ENCODE measurements at regions not wholly inside any gene's neighbourhood (a gene's known extent, or its start where the extent isn't known, plus 50 kb on each side); places are given as distances from the start of the nearest gene placed in this dataset.

- Mint-ChIP-seq H3K9me3 (peaks cover 5% of the 10 kb centered on the region), H3K36me3 (ENCODE audit: low read depth) (no peaks in the 10 kb centered on the region), H3K4me1 (no peaks in the 10 kb centered on the region), H3K27ac (no peak overlapping the region), H3K4me3 (no peak overlapping the region), H3K27me3 (peaks cover 31% of the 10 kb centered on the region)
- ChIA-PET POLR2A (no interaction called here), CTCF (no interaction called here)
- DNase-seq = no peak
These were observed 71.5 kb upstream of the ARID2 start for GRCh38 chr12:45658020-45658419.

DNA sequence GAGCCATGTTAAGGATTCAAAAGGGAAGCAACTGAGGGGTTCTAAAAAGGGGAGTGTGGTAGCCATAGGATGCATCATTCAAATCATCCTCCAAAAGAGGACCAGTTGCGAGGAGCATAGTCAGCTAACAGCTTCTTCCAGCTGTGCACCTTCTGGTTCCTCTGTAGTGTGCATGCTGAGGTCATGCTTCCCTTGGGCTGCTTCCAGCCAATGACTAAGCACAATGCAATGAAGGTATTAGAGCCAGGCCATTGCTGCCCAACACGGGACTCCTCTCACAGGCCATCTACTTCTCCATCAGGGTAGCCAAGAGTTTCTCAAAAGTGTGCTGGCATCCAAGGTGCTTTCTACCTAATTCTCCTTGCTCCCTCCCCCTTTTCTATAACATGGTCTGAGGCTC lies 69.2 kb upstream of the ARID2 start:
- peaks cover 39% of the 10 kb centered on the region for H3K27me3 Mint-ChIP-seq
- H3K4me3 Mint-ChIP-seq = no peak overlapping the region
- POLR2A ChIA-PET = interaction anchor here (0.6 kb wide), 1 partner anchor 75 kb away, joined by 4 read pairs; no protein-coding TSS in a partner anchor
- CTCF ChIA-PET = interaction anchor here (0.8 kb wide), 1 partner anchor 46 kb away, joined by 4 read pairs; no protein-coding TSS in a partner anchor
- H3K27ac Mint-ChIP-seq = no peak overlapping the region
- no peak for DNase-seq
- peaks cover 5% of the 10 kb centered on the region for H3K9me3 Mint-ChIP-seq
- H3K36me3 Mint-ChIP-seq (ENCODE audit: low read depth) = peaks cover 4% of the 10 kb centered on the region
- H3K4me1 Mint-ChIP-seq = peaks cover 3% of the 10 kb centered on the region

DNA sequence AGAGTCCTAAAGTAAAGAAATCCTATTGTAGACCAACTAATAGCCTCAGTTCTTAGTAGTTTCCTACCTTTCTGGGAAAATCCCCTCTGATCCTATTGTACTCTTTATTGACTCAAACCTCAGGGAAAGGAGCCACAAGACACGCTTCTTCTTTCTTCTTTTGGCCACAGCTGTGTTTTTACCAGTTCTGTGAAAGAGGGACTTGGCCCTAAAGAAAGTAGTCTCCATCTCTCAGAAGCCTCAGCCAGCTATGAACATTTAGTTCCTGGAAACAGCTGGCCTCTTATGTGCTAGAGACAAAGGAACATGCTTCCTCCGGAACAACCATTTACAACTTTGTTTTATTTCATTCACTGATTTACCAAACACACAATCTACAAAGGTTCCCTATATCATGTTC lies 66.1 kb upstream of the ARID2 start:
- peaks cover 16% of the 10 kb centered on the region for H3K36me3 Mint-ChIP-seq (ENCODE audit: low read depth)
- H3K4me3 Mint-ChIP-seq = no peak overlapping the region

DNA sequence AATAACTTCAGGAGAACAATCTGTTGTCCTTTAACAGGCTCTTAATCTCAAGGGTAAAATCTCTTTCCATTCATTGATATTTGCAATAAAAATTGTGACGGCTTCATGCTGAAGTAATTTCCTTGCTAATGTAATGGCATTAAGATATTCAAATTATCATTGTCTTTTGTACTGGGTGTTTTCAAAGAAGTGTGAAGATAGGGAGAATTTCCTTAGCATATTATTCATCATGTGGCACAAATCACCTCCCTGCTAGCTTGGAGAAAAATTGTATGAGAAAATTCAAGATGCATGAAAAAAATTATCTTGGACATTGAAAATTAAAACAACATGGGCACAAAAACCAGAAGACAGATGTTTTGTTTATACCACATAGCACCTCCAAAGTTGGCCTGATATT lies 63.6 kb upstream of the ARID2 start:
- Mint-ChIP-seq H3K27me3 (peaks cover 32% of the 10 kb centered on the region), H3K4me3 (no peak overlapping the region), H3K9me3 (no peaks in the 10 kb centered on the region), H3K36me3 (ENCODE audit: low read depth) (peaks cover 16% of the 10 kb centered on the region), H3K4me1 (peaks cover 39% of the 10 kb centered on the region), H3K27ac (no peak overlapping the region)
- ChIA-PET POLR2A (no interaction called here), CTCF (no interaction called here)
- DNase-seq = no peak

More for the DNA sequence above, 66.1 kb upstream of the ARID2 start:
- H3K9me3 Mint-ChIP-seq = peaks cover 5% of the 10 kb centered on the region
- no peak overlapping the region for H3K27ac Mint-ChIP-seq
- DNase-seq = no peak
- ChIA-PET POLR2A (no interaction called here), CTCF (interaction anchor here (0.8 kb wide), 1 partner anchor 120 kb away, joined by 3 read pairs; no protein-coding TSS in a partner anchor)
- H3K4me1 Mint-ChIP-seq = peaks cover 18% of the 10 kb centered on the region
- peaks cover 39% of the 10 kb centered on the region for H3K27me3 Mint-ChIP-seq

DNA sequence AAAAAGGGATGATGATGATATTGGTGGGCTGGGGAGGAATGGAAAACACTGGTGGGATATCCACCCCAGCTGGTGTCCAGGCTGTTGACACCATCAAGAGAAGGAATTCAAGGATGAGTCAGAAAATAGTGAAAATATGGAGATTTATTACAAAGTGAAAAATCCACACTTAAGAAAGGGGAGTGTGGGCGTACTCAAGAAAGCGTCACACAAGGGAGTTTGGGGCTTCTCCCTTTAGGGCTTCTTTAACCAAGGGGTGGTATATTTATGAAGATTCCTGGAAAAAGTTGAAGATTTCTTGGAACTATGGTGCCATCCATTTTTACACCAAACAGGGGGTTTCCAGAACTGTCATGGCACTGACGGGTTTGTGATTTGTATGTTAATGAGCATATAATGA lies 63.1 kb upstream of the ARID2 start:
- POLR2A ChIA-PET = no interaction called here
- CTCF ChIA-PET = no interaction called here
- Mint-ChIP-seq H3K36me3 (ENCODE audit: low read depth) (peaks cover 16% of the 10 kb centered on the region), H3K9me3 (no peaks in the 10 kb centered on the region), H3K4me3 (no peak overlapping the region), H3K27ac (no peak overlapping the region), H3K27me3 (peaks cover 32% of the 10 kb centered on the region), H3K4me1 (peaks cover 42% of the 10 kb centered on the region)
- no peak for DNase-seq

DNA sequence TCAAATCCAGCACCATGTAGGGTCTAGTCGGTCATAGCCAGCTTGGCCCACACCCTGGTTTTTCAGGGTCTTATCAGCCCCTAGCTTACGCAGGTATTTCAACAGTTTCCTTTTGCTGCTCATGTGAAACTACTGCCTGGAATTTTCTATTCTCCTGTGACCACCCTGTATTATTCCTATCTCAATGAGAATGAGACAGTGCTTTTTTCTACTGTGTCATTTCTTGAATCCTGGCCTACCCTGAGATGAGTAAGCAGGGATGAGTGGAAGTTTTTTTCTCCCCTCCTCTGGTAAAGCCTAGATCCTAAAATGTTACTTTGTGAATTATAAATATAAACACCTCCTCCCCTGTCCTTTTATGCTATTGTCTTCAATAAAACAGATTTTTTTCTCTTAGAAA lies 62.7 kb upstream of the ARID2 start:
- no peak overlapping the region for H3K27ac Mint-ChIP-seq
- no peaks in the 10 kb centered on the region for H3K9me3 Mint-ChIP-seq
- POLR2A ChIA-PET = interaction anchor here (4.5 kb wide), 1 partner anchor 61 kb away, joined by 172 read pairs; the partner anchor contains the start of gene ARID2
- H3K4me1 Mint-ChIP-seq = peaks cover 42% of the 10 kb centered on the region
- DNase-seq = no peak
- H3K27me3 Mint-ChIP-seq = peaks cover 32% of the 10 kb centered on the region
- CTCF ChIA-PET = interaction anchor here (5.1 kb wide), 1 partner anchor 60 kb away, joined by 49 read pairs; no protein-coding TSS in a partner anchor
- no peak overlapping the region for H3K4me3 Mint-ChIP-seq
- H3K36me3 Mint-ChIP-seq (ENCODE audit: low read depth) = peaks cover 16% of the 10 kb centered on the region

DNA sequence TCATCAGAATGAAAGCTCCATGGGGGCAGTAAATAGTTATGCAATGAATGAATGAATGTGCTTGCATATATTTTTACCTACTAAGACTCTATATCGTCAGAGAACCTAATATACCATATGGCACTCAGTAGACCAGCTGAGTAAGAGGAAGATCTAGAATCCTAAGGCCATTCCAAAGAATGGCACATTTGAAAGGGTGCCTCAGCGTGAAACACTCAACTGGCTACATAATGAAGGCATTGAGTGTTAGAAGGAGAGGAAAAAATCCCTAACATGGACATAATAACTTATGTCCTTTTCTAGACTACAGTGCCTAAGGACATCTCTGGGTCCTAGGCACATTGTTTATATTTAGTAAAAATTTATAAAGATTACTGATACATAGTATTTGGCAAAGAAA lies 61.7 kb upstream of the ARID2 start:
- H3K4me1 Mint-ChIP-seq = peaks cover 42% of the 10 kb centered on the region
- ChIA-PET CTCF (interaction anchor here (1.3 to 5.1 kb wide), 3 partner anchors 11 to 123 kb away, joined by 6 to 49 read pairs (median 23); no protein-coding TSS in a partner anchor), POLR2A (interaction anchor here (3.9 to 4.5 kb wide), 2 partner anchors 12 to 60 kb away, joined by 14 to 172 read pairs; partner anchors contain the start of gene ARID2)
- peaks cover 27% of the 10 kb centered on the region for H3K27me3 Mint-ChIP-seq
- no peak overlapping the region for H3K4me3 Mint-ChIP-seq
- no peak overlapping the region for H3K27ac Mint-ChIP-seq
- peaks cover 16% of the 10 kb centered on the region for H3K36me3 Mint-ChIP-seq (ENCODE audit: low read depth)
- no peak for DNase-seq
- no peaks in the 10 kb centered on the region for H3K9me3 Mint-ChIP-seq

- Mint-ChIP-seq H3K4me3 (peak overlapping the region; percentile 57), H3K27ac (peak overlapping the region; percentile 76), H3K36me3 (ENCODE audit: low read depth) (peaks cover 16% of the 10 kb centered on the region), H3K9me3 (no peaks in the 10 kb centered on the region), H3K4me1 (peaks cover 42% of the 10 kb centered on the region), H3K27me3 (peaks cover 26% of the 10 kb centered on the region)
- no peak for DNase-seq
- ChIA-PET POLR2A (interaction anchor here (0.9 to 4.5 kb wide), 5 partner anchors 13 to 76 kb away, joined by 3 to 172 read pairs (median 4); partner anchors contain the start of gene ARID2), CTCF (interaction anchor here (1.3 to 5.1 kb wide), 3 partner anchors 12 to 124 kb away, joined by 6 to 49 read pairs (median 23); no protein-coding TSS in a partner anchor)
These were observed 60.9 kb upstream of the ARID2 start for GRCh38 chr12:45668641-45669040.

DNA sequence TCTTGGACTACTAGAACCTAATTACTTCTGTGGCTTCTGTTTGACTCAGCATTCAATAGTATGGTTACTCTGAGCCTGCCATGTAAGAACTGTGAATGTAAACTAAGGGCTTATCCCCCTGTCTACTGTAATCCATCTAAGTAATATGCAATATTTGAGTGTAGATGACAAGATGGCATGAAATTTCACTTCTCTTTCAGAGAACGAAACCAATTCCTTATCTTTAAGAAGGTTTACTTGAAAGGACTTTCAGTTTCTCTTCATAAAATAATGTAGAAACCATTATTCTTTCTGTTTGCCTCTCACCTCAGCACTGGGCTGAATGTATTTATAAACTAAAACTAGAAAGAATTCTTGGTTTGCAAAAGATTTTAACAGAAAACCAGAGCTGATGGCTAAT lies 60.4 kb upstream of the ARID2 start:
- peak overlapping the region; percentile 76 for H3K27ac Mint-ChIP-seq
- ChIA-PET CTCF (interaction anchor here (1.3 to 5.1 kb wide), 3 partner anchors 12 to 125 kb away, joined by 6 to 49 read pairs (median 23); no protein-coding TSS in a partner anchor), POLR2A (interaction anchor here (0.9 to 4.5 kb wide), 7 partner anchors 8 to 321 kb away, joined by 3 to 172 read pairs (median 4); partner anchors contain the start of gene ARID2)
- peaks cover 23% of the 10 kb centered on the region for H3K27me3 Mint-ChIP-seq
- H3K9me3 Mint-ChIP-seq = no peaks in the 10 kb centered on the region
- no peak for DNase-seq
- H3K4me3 Mint-ChIP-seq = peak overlapping the region; percentile 57
- peaks cover 42% of the 10 kb centered on the region for H3K4me1 Mint-ChIP-seq
- peaks cover 16% of the 10 kb centered on the region for H3K36me3 Mint-ChIP-seq (ENCODE audit: low read depth)

GRCh38 chr12:45669792-45670191 lies 59.7 kb upstream of the ARID2 start:
- peak overlapping the region; percentile 62 for H3K27ac Mint-ChIP-seq
- ChIA-PET CTCF (interaction anchor here (1.1 to 5.1 kb wide), 5 partner anchors 53 to 320 kb away, joined by 3 to 49 read pairs (median 7); no protein-coding TSS in a partner anchor), POLR2A (interaction anchor here (0.6 to 4.5 kb wide), 9 partner anchors 9 to 320 kb away, joined by 3 to 172 read pairs (median 4); partner anchors contain the start of gene ARID2)
- H3K4me1 Mint-ChIP-seq = peaks cover 39% of the 10 kb centered on the region
- H3K4me3 Mint-ChIP-seq = peak overlapping the region; percentile 14
- peaks cover 16% of the 10 kb centered on the region for H3K27me3 Mint-ChIP-seq
- DNase-seq = no peak
- H3K9me3 Mint-ChIP-seq = no peaks in the 10 kb centered on the region
- peaks cover 12% of the 10 kb centered on the region for H3K36me3 Mint-ChIP-seq (ENCODE audit: low read depth)

- DNase-seq = no peak
- H3K36me3 Mint-ChIP-seq (ENCODE audit: low read depth) = peaks cover 12% of the 10 kb centered on the region
- peak overlapping the region; percentile 19 for H3K4me3 Mint-ChIP-seq
- H3K27me3 Mint-ChIP-seq = peaks cover 14% of the 10 kb centered on the region
- peak overlapping the region; percentile 55 for H3K27ac Mint-ChIP-seq
- ChIA-PET POLR2A (interaction anchor here (0.7 to 4.5 kb wide), 8 partner anchors 9 to 319 kb away, joined by 3 to 172 read pairs (median 4); partner anchors contain the start of gene ARID2), CTCF (interaction anchor here (1.1 to 5.1 kb wide), 5 partner anchors 53 to 319 kb away, joined by 3 to 49 read pairs (median 7); no protein-coding TSS in a partner anchor)
- peaks cover 39% of the 10 kb centered on the region for H3K4me1 Mint-ChIP-seq
- H3K9me3 Mint-ChIP-seq = no peaks in the 10 kb centered on the region
These were observed 59.0 kb upstream of the ARID2 start for GRCh38 chr12:45670346-45671065.

DNA sequence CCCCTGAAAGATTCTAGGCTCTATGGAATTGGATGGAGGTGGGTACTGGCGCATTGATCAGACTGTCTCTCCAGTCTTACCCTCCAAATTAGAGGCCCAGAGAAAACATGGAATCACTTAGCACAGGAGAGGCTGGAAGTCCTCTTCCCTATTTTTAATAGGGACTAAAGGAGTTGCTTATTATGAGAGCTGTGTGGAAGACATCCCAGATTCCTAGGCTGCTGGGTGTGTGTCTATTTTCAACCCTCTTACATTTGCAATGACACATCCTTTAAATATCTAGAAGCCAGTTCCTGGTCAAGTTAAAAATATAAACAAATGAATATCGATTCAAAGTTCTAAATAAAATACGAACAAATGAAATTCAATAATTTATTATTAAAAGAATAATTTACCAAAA lies 58.3 kb upstream of the ARID2 start:
- H3K9me3 Mint-ChIP-seq = no peaks in the 10 kb centered on the region
- CTCF ChIA-PET = interaction anchor here (1.2 to 5.1 kb wide), 4 partner anchors 52 to 318 kb away, joined by 3 to 49 read pairs (median 15); no protein-coding TSS in a partner anchor
- no peak for DNase-seq
- H3K36me3 Mint-ChIP-seq (ENCODE audit: low read depth) = peaks cover 7% of the 10 kb centered on the region
- peaks cover 10% of the 10 kb centered on the region for H3K27me3 Mint-ChIP-seq
- H3K4me1 Mint-ChIP-seq = peaks cover 36% of the 10 kb centered on the region
- POLR2A ChIA-PET = interaction anchor here (1.7 to 4.5 kb wide), 3 partner anchors 16 to 127 kb away, joined by 5 to 172 read pairs (median 14); partner anchors contain the start of gene ARID2
- H3K4me3 Mint-ChIP-seq = no peak overlapping the region
- H3K27ac Mint-ChIP-seq = no peak overlapping the region
